Neuronal stem cell (in vitro differentiated cells): ENCODE measurements at regions not wholly inside any gene's neighbourhood (a gene's known extent, or its start where the extent isn't known, plus 50 kb on each side); places are given as distances from the start of the nearest gene placed in this dataset.

Experiments used
- DNase-seq: peaks from one replicate; pipeline ENCODE4 v3.0.0-alpha.2; 2013; ENCODE audit warnings: low spot score
- H2AFZ ChIP-seq: one replicate; pipeline ENCODE4 v1.6.1; 2013; ENCODE audit warnings: mild to moderate bottlenecking, low read length, inconsistent platforms
- H2AK5ac ChIP-seq: 2 replicates; pipeline ENCODE4 v1.6.1; 2013; ENCODE audit warnings: low read depth, mild to moderate bottlenecking, inconsistent platforms, low read length, moderate library complexity, mixed read lengths
- H2BK120ac ChIP-seq: 2 replicates; pipeline ENCODE4 v1.6.1; 2013; ENCODE audit warnings: low read depth, mild to moderate bottlenecking, inconsistent platforms, low read length, moderate library complexity, mixed read lengths
- H2BK12ac ChIP-seq: one replicate; pipeline ENCODE4 v1.6.1; 2013; ENCODE audit warnings: low read length, inconsistent platforms
- H2BK15ac ChIP-seq: 2 replicates; pipeline ENCODE4 v1.6.1; 2013; ENCODE audit warnings: mild to moderate bottlenecking, low read length, inconsistent platforms, mixed read lengths
- H2BK5ac ChIP-seq: one replicate; pipeline ENCODE4 v1.6.1; 2013; ENCODE audit warnings: inconsistent platforms, mild to moderate bottlenecking, low read length, moderate library complexity
- H3K14ac ChIP-seq: one replicate; pipeline ENCODE4 v1.6.1; 2013; ENCODE audit warnings: low read length, inconsistent platforms
- H3K18ac ChIP-seq: 2 replicates; pipeline ENCODE4 v1.6.1; 2013; ENCODE audit warnings: low read length, inconsistent platforms
- H3K23ac ChIP-seq: 2 replicates; pipeline ENCODE4 v1.6.1; 2013; ENCODE audit warnings: low read depth, mild to moderate bottlenecking, mixed read lengths, low read length, inconsistent platforms; ENCODE audit not compliant: poor library complexity
- H3K27ac ChIP-seq: replicated peaks from 3 replicates; pipeline ENCODE4 v1.5.1; 2013; ENCODE audit warnings: low read length, inconsistent platforms
- H3K27me3 ChIP-seq, 3 experiments: 2 replicates each; pipeline ENCODE4 v1.6.1; 2013; ENCODE audit warnings: low read length in 3 of 3, mild to moderate bottlenecking in 2 of 3, inconsistent platforms in 1 of 3, low read depth in 1 of 3, mixed read lengths in 1 of 3, moderate library complexity in 1 of 3; ENCODE audit not compliant: control insufficient read depth in 3 of 3, insufficient read depth in 3 of 3
- H3K36me3 ChIP-seq, 2 donors: replicated peaks in 1 of 2; 2 replicates each; pipeline ENCODE4 v1.6.1; 2013; ENCODE audit warnings: low read length in 2 of 2; ENCODE audit not compliant: control insufficient read depth in 2 of 2, insufficient read depth in 2 of 2
- H3K4ac ChIP-seq: 2 replicates; pipeline ENCODE4 v1.6.1; 2013; ENCODE audit warnings: inconsistent platforms, mild to moderate bottlenecking, low read length, moderate library complexity
- H3K4me1 ChIP-seq, 2 donors: 1 replicate in 1 of 2; 2 replicates in 1 of 2; pipeline ENCODE4 v1.6.1; 2013; ENCODE audit warnings: low read length in 2 of 2, low read depth in 1 of 2; ENCODE audit not compliant: control insufficient read depth in 2 of 2, insufficient read depth in 1 of 2
- H3K4me2 ChIP-seq: one replicate; pipeline ENCODE4 v1.6.1; 2013; ENCODE audit warnings: mild to moderate bottlenecking, low read length, inconsistent platforms; ENCODE audit not compliant: insufficient read depth, poor library complexity, severe bottlenecking
- H3K4me3 ChIP-seq, 2 donors: 2 replicates each; pipeline ENCODE4 v1.5.1; 2013; ENCODE audit warnings: low read length in 2 of 2, mild to moderate bottlenecking in 2 of 2, inconsistent platforms in 1 of 2, moderate library complexity in 1 of 2
- H3K79me1 ChIP-seq: one replicate; pipeline ENCODE4 v1.6.1; 2013; ENCODE audit warnings: low read depth, mild to moderate bottlenecking, inconsistent platforms, low read length, moderate library complexity
- H3K9ac ChIP-seq: one replicate; pipeline ENCODE4 v1.6.1; 2013; ENCODE audit warnings: mild to moderate bottlenecking, low read depth, low read length, inconsistent platforms; ENCODE audit not compliant: poor library complexity
- H3K9me3 ChIP-seq, 2 donors: replicated peaks in 1 of 2; 2 replicates each; pipeline versions ENCODE3 to v1.6.1; 2013; ENCODE audit warnings: low read length in 2 of 2, mild to moderate bottlenecking in 2 of 2, inconsistent platforms in 1 of 2, low read depth in 1 of 2, mixed read lengths in 1 of 2, moderate library complexity in 1 of 2; ENCODE audit not compliant: control insufficient read depth in 2 of 2, insufficient read depth in 1 of 2
- H4K8ac ChIP-seq: one replicate; pipeline ENCODE4 v1.6.1; 2013; ENCODE audit warnings: low read depth, mild to moderate bottlenecking, inconsistent platforms, low read length, moderate library complexity
- H4K91ac ChIP-seq: one replicate; pipeline ENCODE4 v1.6.1; 2013; ENCODE audit warnings: low read length, low read depth, mild to moderate bottlenecking, inconsistent platforms; ENCODE audit not compliant: poor library complexity
- WGBS, 2 donors: extraction: QIAGEN DNeasy Blood & Tissue Kit; methylation state at CpG; one replicate each; pipeline ENCODE4 v1.1.7; 2013; ENCODE audit warnings: missing lambda C conversion rate in 2 of 2, mixed read lengths in 1 of 2; ENCODE audit not compliant: insufficient read length in 2 of 2, insufficient replicate concordance in 1 of 2; ENCODE audit errors: extremely low coverage in 2 of 2; 5-methylcytosine and 5-hydroxymethylcytosine counted together

DNA sequence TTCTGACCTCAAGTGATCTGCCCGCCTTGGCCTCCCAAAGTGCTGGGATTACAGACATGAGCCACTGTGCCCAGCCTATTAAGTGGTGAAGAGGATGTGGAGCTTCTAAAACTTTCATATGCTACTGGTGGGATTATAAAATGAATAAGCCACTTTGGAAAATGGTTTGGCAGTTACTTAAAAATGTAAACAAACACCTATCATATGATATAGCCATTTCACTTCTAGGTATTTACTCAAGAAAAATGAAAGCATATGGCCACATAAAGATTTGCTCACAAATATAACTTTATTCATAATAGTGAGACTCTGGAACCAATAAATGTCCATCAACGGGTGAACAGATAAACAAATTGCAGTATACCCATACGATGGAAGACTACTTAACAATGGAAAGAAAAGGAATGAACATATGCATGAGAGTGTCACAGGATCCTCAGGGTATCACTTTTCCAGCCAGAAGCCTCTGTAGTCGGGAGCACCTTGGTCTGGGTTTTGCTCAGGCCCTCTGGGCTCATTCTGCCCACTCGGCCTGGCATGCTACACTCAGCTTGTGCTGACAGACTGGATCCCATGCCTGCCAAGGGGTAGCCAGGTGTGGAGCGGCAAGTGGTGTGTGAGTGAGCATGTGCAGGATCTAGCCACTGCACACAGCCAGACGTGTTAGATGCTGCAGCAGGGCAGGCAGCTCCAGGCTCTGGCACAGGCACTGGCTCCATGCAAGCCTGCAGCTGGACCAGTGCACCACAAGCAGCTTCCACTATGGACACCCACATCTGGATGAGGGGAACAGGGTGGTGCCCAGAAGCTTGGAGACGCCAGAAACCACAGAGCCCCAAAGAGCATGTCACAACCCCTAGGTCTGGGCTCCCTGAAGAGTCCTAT, 213.2 kb upstream of the DIO3 start:
- H2BK120ac ChIP-seq, result no peak overlapping the region
- H2BK5ac ChIP-seq, result no peak overlapping the region
- no peaks in the 10 kb centered on the region for H3K4me1 ChIP-seq
- no peak overlapping the region for H3K9ac ChIP-seq
- WGBS, 2 donors, result no CpG with 5 or more reads among the region's 8 CpGs
- H2AK5ac ChIP-seq, result peak overlapping the region; percentile 57
- H2AFZ ChIP-seq, result no peak overlapping the region
- no peak overlapping the region for H3K4me2 ChIP-seq
- H3K23ac ChIP-seq, result no peak overlapping the region
- H4K91ac ChIP-seq, result no peak overlapping the region
- peaks cover 0 to 4% of the 10 kb centered on the region in 2 donors for H3K9me3 ChIP-seq
- no peak overlapping the region for H3K4me3 ChIP-seq
- H4K8ac ChIP-seq, result no peak overlapping the region
- DNase-seq, result no peak
- H3K4ac ChIP-seq, result no peak overlapping the region
- H3K36me3 ChIP-seq, result peaks cover 0 to 1% of the 10 kb centered on the region in 2 donors
- H3K27ac ChIP-seq, result no peak overlapping the region
- H3K27me3 ChIP-seq, result peaks cover 0 to 5% (median 0%) of the 10 kb centered on the region in 3 experiments
- H3K14ac ChIP-seq, result no peak overlapping the region
- peak overlapping the region; percentile 75 for H2BK15ac ChIP-seq
- peak overlapping the region; percentile 35 for H3K18ac ChIP-seq
- no peaks in the 10 kb centered on the region for H3K79me1 ChIP-seq
- peak overlapping the region; percentile 7 for H2BK12ac ChIP-seq

DNA sequence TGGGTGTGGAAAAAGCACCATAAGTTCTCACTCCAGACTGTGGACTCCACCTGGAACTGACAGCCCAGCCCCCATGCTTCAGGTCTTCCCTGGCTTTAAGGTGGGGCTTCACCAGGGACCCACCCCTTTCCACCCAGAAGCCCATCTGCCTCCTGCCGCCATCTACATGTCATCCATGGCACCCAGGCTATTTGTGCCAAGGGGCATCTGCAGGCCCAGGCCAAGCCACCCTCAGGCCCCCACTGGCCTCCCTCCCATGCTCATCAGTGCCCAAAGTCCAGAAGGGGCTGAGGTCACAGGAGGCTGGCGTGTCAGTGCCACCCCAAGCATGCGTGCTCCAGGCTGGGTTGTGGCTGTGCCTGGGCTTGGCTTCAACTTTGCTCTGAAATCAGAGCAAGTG, 212.2 kb upstream of the DIO3 start:
- Histone ChIP-seq H4K91ac (no peak overlapping the region), H3K14ac (no peak overlapping the region), H2AK5ac (no peak overlapping the region), H3K27me3 (peaks cover 0 to 5% (median 0%) of the 10 kb centered on the region in 3 experiments), H4K8ac (no peak overlapping the region), H2BK120ac (no peak overlapping the region), H3K18ac (peak overlapping the region; percentile 50), H2BK12ac (no peak overlapping the region), H3K4me1 (no peaks in the 10 kb centered on the region), H3K23ac (no peak overlapping the region), H2AFZ (no peak overlapping the region), H3K4ac (no peak overlapping the region), H3K9me3 (peaks cover 0 to 5% of the 10 kb centered on the region in 2 donors), H3K4me3 (no peak overlapping the region), H3K9ac (no peak overlapping the region), H3K79me1 (no peaks in the 10 kb centered on the region), H2BK15ac (no peak overlapping the region), H2BK5ac (no peak overlapping the region), H3K27ac (no peak overlapping the region), H3K36me3 (no peaks in the 10 kb centered on the region), H3K4me2 (no peak overlapping the region)
- DNase-seq, result no peak
- WGBS, 2 donors, result no CpG with 5 or more reads among the region's 3 CpGs

DNA sequence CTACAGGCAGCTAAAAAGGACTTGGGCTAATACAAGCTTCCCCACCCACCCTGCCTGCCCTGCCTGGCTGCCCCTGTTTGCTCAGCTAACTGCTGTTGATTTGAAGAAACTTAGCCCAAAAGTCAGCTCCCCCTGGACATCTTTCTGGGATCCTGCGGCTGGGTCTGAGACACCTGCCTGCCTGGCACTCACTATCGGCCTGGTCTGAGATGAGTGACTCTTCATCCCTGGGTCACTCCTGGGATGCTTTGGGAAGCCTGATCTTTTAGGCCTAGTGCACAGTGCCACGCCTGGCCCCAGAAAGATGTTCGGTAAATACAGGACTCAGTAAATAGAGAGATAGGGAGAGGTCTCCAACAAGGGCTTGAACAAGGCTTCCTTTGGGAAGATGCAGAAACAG, 211.3 kb upstream of the DIO3 start:
- Histone ChIP-seq H2BK120ac (no peak overlapping the region), H3K27ac (no peak overlapping the region), H3K9me3 (peaks cover 0 to 5% of the 10 kb centered on the region in 2 donors), H3K23ac (peak overlapping the region; percentile 3), H2AFZ (no peak overlapping the region), H4K8ac (no peak overlapping the region), H3K79me1 (no peaks in the 10 kb centered on the region), H2BK15ac (peak overlapping the region; percentile 45), H3K18ac (no peak overlapping the region), H3K9ac (no peak overlapping the region), H3K4ac (no peak overlapping the region), H4K91ac (no peak overlapping the region), H2BK12ac (no peak overlapping the region), H3K4me1 (no peaks in the 10 kb centered on the region), H3K27me3 (peaks cover 0 to 5% (median 0%) of the 10 kb centered on the region in 3 experiments), H2AK5ac (no peak overlapping the region), H3K14ac (no peak overlapping the region), H2BK5ac (no peak overlapping the region), H3K4me2 (no peak overlapping the region), H3K36me3 (no peaks in the 10 kb centered on the region), H3K4me3 (no peak overlapping the region)
- DNase-seq, result no peak
- no CpG with 5 or more reads among the region's 4 CpGs for WGBS, 2 donors

DNA sequence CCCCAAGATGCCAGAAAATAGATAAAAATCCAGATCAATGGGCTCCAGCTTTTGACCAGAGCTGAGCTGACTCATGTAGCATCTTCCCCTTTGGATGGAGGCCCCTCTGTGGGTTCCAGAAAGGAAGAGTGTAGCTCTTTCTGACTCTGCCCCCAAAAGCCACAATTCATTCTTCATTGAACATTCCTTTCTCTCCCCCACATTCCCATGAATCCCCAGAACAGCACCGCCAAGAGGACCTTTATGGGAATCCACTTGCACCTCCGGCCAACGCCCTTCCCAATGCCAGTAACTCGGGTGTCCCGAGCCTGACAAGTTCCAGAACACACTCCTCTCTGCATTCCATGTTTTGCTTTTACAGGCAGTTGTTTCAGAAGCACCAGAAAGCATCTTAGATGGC, 210.6 kb upstream of the DIO3 start:
- H2BK120ac ChIP-seq, result no peak overlapping the region
- no peak overlapping the region for H3K23ac ChIP-seq
- DNase-seq, result no peak
- no peak overlapping the region for H3K4ac ChIP-seq
- H3K4me3 ChIP-seq, result no peak overlapping the region
- H3K4me2 ChIP-seq, result no peak overlapping the region
- H2BK5ac ChIP-seq, result no peak overlapping the region
- H3K18ac ChIP-seq, result no peak overlapping the region
- H3K4me1 ChIP-seq, result no peaks in the 10 kb centered on the region
- H2BK12ac ChIP-seq, result no peak overlapping the region
- no peaks in the 10 kb centered on the region for H3K36me3 ChIP-seq
- no peaks in the 10 kb centered on the region for H3K79me1 ChIP-seq
- H3K9me3 ChIP-seq, result peaks cover 0 to 5% of the 10 kb centered on the region in 2 donors
- H3K27ac ChIP-seq, result no peak overlapping the region
- no peak overlapping the region for H2AFZ ChIP-seq
- H2BK15ac ChIP-seq, result no peak overlapping the region
- no peak overlapping the region for H3K9ac ChIP-seq
- H2AK5ac ChIP-seq, result no peak overlapping the region
- no peak overlapping the region for H3K14ac ChIP-seq
- no peak overlapping the region for H4K91ac ChIP-seq
- WGBS, 2 donors, result no CpG with 5 or more reads among the region's 5 CpGs
- H4K8ac ChIP-seq, result no peak overlapping the region
- H3K27me3 ChIP-seq, result peaks cover 0 to 5% (median 0%) of the 10 kb centered on the region in 3 experiments
